Thyroid gland (tissue), 4 donors: ENCODE measurements at regions not wholly inside any gene's neighbourhood (a gene's known extent, or its start where the extent isn't known, plus 50 kb on each side); places are given as distances from the start of the nearest gene placed in this dataset.

Experiments used
- DNase-seq, 2 donors: peaks; one replicate each; pipeline ENCODE4 v3.0.0-alpha.2; 2019
- H3K27ac ChIP-seq, 3 donors: fragments of 200-600 bp; sonication (generic); 1 replicate in 2 of 3; 2 replicates in 1 of 3; pipeline ENCODE4 v1.5.1; 2016 to 2019; ENCODE audit warnings: mild to moderate bottlenecking in 1 of 3, moderate library complexity in 1 of 3
- H3K27me3 ChIP-seq: fragments of 200-600 bp; sonication (generic); one replicate; pipeline ENCODE4 v1.5.1; 2019
- H3K36me3 ChIP-seq, 2 donors: fragments of 200-600 bp; sonication (generic); one replicate each; pipeline ENCODE4 v1.5.1; 2016 to 2019
- H3K4me1 ChIP-seq, 2 donors: fragments of 200-600 bp; sonication (generic); one replicate each; pipeline ENCODE4 v1.5.1; 2017 to 2019
- H3K4me3 ChIP-seq, 3 donors: fragments of 200-600 bp; sonication (generic); replicated peaks in 1 of 3; 1 replicate in 2 of 3; 2 replicates in 1 of 3; pipeline ENCODE4 v1.5.1; 2016; ENCODE audit warnings: mild to moderate bottlenecking in 1 of 3
- H3K9me3 ChIP-seq: fragments of 200-600 bp; sonication (generic); one replicate; pipeline ENCODE4 v1.5.1; 2017
- POLR2A ChIP-seq, 2 donors: fragments of 450-650 bp; IDR thresholded peaks; one replicate each; pipeline ENCODE4 v1.6.1; 2017; ENCODE audit warnings: antibody characterized with exemption in 2 of 2, mild to moderate bottlenecking in 2 of 2, moderate library complexity in 1 of 2
- WGBS, 2 donors: methylation state at CpG; one replicate each; pipeline ENCODE4 v1.1.5; 2017; 5-methylcytosine and 5-hydroxymethylcytosine counted together
- intact Hi-C: fragments of 100-400 bp; cut with DNase I; formaldehyde crosslinking; loops from one replicate; pipeline ENCODE4 v1.15.1; 2023
- TF ChIP-seq, protein P1 (sequence below), 6 experiments: fragments of 200-600 bp in 3 of 6; fragments of 450-650 bp in 3 of 6; sonication (generic) in 3 of 6; IDR thresholded peaks; one replicate each; pipeline ENCODE4 v1.5.1; 2016 to 2019; ENCODE audit warnings: antibody characterized with exemption in 6 of 6, mild to moderate bottlenecking in 2 of 6, inconsistent platforms in 1 of 6, moderate library complexity in 1 of 6

DNA sequence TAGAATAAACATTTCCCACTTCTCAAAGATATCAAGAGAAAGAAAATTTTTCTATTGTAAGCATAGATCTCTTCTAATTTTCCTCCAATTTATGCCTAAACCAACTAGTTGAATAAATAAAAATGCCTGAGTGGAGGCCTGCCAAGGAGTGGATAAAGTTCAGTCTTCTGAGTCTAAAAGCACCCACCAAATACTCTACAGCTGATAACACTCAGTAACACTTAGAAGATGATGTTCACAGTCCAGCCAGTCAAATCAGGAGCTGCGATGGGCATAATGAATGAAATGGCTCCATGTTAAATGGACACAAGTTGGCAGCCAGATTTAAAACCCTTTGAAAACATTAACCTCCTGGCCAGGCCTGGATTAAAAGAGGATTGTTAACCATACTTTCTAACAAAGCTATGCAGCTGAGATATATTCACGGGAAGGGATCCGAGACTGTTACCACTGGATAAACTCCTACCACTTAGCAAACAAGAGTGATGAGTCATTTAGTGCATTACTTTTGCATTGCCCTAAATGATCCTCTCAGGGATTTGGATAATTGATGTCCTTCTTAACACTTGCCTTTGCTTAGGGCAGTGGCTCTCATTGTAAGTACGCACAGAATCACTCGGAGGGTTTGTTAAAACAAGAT is 63.7 kb upstream of the CCDC112 start:
- WGBS, 2 donors = 58 to 74% methylated on average over 5 of the region's 5 CpGs
- Histone ChIP-seq H3K27me3 (no peaks in the 10 kb centered on the region), H3K36me3 (no peaks in the 10 kb centered on the region), H3K27ac (no peak overlapping the region), H3K4me3 (no peak overlapping the region), H3K9me3 (no peaks in the 10 kb centered on the region), H3K4me1 (no peaks in the 10 kb centered on the region)
- TF ChIP-seq, protein P1, sequence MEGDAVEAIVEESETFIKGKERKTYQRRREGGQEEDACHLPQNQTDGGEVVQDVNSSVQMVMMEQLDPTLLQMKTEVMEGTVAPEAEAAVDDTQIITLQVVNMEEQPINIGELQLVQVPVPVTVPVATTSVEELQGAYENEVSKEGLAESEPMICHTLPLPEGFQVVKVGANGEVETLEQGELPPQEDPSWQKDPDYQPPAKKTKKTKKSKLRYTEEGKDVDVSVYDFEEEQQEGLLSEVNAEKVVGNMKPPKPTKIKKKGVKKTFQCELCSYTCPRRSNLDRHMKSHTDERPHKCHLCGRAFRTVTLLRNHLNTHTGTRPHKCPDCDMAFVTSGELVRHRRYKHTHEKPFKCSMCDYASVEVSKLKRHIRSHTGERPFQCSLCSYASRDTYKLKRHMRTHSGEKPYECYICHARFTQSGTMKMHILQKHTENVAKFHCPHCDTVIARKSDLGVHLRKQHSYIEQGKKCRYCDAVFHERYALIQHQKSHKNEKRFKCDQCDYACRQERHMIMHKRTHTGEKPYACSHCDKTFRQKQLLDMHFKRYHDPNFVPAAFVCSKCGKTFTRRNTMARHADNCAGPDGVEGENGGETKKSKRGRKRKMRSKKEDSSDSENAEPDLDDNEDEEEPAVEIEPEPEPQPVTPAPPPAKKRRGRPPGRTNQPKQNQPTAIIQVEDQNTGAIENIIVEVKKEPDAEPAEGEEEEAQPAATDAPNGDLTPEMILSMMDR (IDR thresholded peaks at IDR 0.05) = no peak
- TF ChIP-seq POLR2A (IDR thresholded peaks at IDR 0.05) = no peak
- intact Hi-C loops = no loop called here
- no peak for DNase-seq

DNA sequence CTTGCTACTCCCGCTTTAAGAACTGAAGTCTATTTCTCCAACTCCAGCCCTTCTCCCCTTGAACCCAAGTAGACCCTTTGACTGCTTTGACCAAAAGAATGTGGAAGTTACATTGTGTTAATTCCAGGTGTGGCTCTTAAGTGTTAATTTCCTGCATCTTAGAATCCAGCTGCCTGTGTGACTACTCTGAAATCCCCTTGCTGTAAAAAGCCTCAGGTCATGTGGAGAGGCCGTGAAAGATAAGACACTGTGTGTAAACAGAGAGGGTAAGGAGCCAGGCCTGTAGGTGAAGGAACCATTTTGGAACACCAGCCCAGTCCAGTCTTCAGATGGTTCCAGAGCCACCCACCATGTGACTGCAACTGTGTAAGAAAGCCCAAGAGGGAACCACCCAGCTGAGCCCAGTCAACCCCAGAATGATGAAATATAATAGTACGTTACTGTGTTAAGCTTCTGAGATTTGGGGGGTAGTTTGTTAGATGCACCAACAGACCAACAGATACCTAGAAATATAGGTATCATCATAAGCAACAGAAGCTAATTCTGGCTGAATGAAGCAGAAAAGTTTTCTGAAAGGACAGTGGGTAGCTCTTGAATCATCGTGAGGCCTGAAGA is 59.4 kb upstream of the CCDC112 start:
- no peaks in the 10 kb centered on the region for H3K9me3 ChIP-seq
- intact Hi-C loops = no loop called here
- no peaks in the 10 kb centered on the region for H3K27me3 ChIP-seq
- H3K4me3 ChIP-seq = no peak overlapping the region
- H3K36me3 ChIP-seq = no peaks in the 10 kb centered on the region
- no peak for DNase-seq
- TF ChIP-seq POLR2A (IDR thresholded peaks at IDR 0.05) = no peak
- H3K27ac ChIP-seq = no peak overlapping the region
- WGBS, 2 donors = 85 to 89% methylated on average over 4 of the region's 4 CpGs
- no peaks in the 10 kb centered on the region for H3K4me1 ChIP-seq

DNA sequence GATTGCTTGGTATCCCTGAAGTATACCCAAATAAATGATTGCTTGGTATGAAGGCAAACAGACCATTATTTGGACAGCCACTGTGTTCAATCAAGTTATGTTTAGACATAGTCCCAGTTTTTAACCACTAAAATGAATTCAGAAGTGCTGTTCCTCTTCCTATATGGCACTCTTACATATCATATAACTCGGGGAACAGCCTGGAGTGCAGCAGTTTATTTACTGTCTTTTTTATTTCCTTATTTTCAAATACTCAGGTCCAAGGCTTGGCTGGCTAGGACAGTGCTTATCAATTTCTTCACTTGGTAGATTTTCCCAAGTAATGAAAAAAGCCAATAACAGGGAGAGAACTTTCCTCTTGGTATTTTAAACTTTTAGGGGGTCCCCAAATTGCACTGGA is 58.6 kb upstream of the CCDC112 start:
- Histone ChIP-seq H3K27ac (no peak overlapping the region), H3K27me3 (no peaks in the 10 kb centered on the region), H3K4me1 (no peaks in the 10 kb centered on the region), H3K4me3 (no peak overlapping the region), H3K36me3 (no peaks in the 10 kb centered on the region), H3K9me3 (no peaks in the 10 kb centered on the region)
- 67 to 86% methylated on average over 1 of the region's 1 CpG for WGBS, 2 donors
- TF ChIP-seq, protein P1 (IDR thresholded peaks at IDR 0.05) = no peak
- TF ChIP-seq POLR2A (IDR thresholded peaks at IDR 0.05) = no peak
- intact Hi-C loops = no loop called here
- no peak for DNase-seq

DNA sequence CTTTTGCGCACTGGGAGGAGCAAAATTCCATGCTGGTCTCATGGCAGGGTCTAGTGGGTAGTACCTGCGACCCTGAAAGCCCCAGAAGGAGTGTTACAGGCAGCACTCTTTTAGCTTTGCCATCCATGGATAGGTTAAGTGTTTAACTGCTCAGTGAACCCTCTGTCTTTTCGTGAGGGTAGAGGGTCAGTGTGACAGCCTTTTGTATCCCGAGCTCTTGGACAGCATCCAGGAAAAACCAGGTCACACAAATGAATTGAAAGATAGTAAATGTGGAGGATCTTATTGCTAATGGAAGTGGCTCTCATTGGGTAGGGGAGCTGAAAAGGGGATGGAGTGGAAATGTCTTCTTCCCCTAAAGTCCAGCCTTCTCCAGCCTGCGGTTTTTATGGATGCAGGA is 57.8 kb upstream of the CCDC112 start:
- Histone ChIP-seq H3K4me3 (no peak overlapping the region), H3K27ac (no peak overlapping the region), H3K36me3 (no peaks in the 10 kb centered on the region), H3K27me3 (no peaks in the 10 kb centered on the region), H3K9me3 (no peaks in the 10 kb centered on the region), H3K4me1 (no peaks in the 10 kb centered on the region)
- intact Hi-C loops = no loop called here
- 26 to 74% methylated on average over 4 to 5 of the region's 5 CpGs for whole genome bisulfite sequencing, 2 donors
- no peak for DNase-seq
- no peak for TF ChIP-seq POLR2A (IDR thresholded peaks at IDR 0.05)
- TF ChIP-seq, protein P1 (IDR thresholded peaks at IDR 0.05) = no peak

DNA sequence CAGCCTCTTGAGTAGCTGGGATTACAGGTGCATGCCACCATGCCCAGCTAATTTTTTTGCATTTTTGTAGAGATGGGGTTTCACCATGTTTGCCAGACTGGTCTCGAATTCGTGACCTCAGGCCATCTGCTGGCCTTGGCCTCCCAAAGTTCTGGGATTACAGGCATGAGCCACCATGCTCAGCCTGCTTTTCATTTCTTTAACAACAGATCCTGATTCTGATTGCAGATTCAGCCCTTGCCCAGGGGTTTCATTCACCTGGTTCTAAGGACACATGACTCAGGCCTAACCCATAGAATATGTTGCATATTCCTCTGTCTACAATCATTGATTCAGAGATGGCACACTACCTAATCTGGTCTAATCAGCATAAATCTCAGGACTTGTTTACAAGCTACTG is 56.1 kb upstream of the CCDC112 start:
- TF ChIP-seq, protein P1 (IDR thresholded peaks at IDR 0.05) = no peak
- no peak for TF ChIP-seq POLR2A (IDR thresholded peaks at IDR 0.05)
- no peak for DNase-seq
- H3K4me3 ChIP-seq = no peak overlapping the region

More for the DNA sequence above, 56.1 kb upstream of the CCDC112 start:
- Histone ChIP-seq H3K27ac (no peak overlapping the region), H3K9me3 (no peaks in the 10 kb centered on the region), H3K36me3 (no peaks in the 10 kb centered on the region), H3K27me3 (no peaks in the 10 kb centered on the region), H3K4me1 (no peaks in the 10 kb centered on the region)
- WGBS, 2 donors = 89 to 92% methylated on average over 2 of the region's 2 CpGs
- intact Hi-C loops = no loop called here
